ENCODE measurements at regions not wholly inside any gene's neighbourhood (a gene's known extent, or its start where the extent isn't known, plus 50 kb on each side); places are given as distances from the start of the nearest gene placed in this dataset.

- TF ChIP-seq, protein P1, sequence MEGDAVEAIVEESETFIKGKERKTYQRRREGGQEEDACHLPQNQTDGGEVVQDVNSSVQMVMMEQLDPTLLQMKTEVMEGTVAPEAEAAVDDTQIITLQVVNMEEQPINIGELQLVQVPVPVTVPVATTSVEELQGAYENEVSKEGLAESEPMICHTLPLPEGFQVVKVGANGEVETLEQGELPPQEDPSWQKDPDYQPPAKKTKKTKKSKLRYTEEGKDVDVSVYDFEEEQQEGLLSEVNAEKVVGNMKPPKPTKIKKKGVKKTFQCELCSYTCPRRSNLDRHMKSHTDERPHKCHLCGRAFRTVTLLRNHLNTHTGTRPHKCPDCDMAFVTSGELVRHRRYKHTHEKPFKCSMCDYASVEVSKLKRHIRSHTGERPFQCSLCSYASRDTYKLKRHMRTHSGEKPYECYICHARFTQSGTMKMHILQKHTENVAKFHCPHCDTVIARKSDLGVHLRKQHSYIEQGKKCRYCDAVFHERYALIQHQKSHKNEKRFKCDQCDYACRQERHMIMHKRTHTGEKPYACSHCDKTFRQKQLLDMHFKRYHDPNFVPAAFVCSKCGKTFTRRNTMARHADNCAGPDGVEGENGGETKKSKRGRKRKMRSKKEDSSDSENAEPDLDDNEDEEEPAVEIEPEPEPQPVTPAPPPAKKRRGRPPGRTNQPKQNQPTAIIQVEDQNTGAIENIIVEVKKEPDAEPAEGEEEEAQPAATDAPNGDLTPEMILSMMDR (IDR thresholded peaks at IDR 0.05): no peak
- peak; percentile 43 for DNase-seq (ENCODE audit: low spot score)
- H3K27ac ChIP-seq: no peak overlapping the region
- no peak overlapping the region for H3K4me3 ChIP-seq
Observed at GRCh38 chr6:44500074-44500473, 112.6 kb downstream of the CDC5L start.

DNA sequence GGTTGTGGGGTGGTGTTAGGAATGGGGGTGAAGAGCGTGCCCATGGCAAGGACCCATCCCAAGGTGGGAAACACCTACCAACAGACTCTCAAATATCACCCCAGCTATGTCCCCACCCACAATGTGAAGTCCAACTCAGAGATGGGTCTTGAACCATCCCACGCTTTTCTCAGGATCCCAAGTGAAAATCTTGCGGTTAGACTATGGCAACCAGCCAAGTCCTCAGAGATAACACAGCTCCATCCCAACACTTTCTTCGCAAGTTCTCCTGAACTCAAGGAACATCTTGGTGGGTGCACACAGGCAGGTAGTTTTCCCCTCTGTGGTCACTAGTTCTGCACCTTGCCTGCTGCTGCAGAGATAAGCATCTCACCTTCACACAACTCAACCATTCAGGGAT, 116.0 kb downstream of the CDC5L start:
- H3K4me3 ChIP-seq: no peak overlapping the region
- DNase-seq (ENCODE audit: low spot score): no peak
- H3K27ac ChIP-seq: no peak overlapping the region
- TF ChIP-seq, protein P1 (IDR thresholded peaks at IDR 0.05): no peak

GRCh38 chr6:44504301-44504791, 116.8 kb downstream of the CDC5L start:
- H3K4me3 ChIP-seq: no peak overlapping the region
- TF ChIP-seq, protein P1 (IDR thresholded peaks at IDR 0.05): no peak
- H3K27ac ChIP-seq: no peak overlapping the region
- DNase-seq (ENCODE audit: low spot score): no peak

DNA sequence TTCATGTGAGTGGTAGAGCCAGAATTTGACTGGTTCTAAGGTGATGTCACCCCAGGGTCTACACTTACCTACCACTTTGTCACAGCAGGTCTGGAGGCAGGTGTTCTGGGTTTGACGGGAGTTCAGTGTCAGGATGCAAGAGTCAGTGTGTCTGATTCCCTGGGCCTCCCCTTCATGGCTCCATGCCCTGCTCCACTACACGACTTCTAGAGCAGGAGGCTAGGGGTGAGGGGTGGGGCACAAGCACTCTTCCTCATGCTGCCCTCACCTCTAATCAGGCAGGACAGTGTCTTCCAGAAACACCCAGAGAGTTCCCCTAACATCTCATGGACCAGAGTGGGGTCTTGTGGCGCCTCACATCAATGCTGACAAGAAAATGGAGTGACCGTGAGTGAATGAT, 118.2 kb downstream of the CDC5L start:
- TF ChIP-seq, protein P1 (IDR thresholded peaks at IDR 0.05): no peak
- Histone ChIP-seq H3K4me3 (no peak overlapping the region), H3K27ac (no peak overlapping the region)
- no peak for DNase-seq (ENCODE audit: low spot score)

- no peak for DNase-seq (ENCODE audit: low spot score)
- TF ChIP-seq, protein P1 (IDR thresholded peaks at IDR 0.05): no peak
- H3K27ac ChIP-seq: no peak overlapping the region
Observed at GRCh38 chr6:44507014-44507413, 119.5 kb downstream of the CDC5L start.

DNA sequence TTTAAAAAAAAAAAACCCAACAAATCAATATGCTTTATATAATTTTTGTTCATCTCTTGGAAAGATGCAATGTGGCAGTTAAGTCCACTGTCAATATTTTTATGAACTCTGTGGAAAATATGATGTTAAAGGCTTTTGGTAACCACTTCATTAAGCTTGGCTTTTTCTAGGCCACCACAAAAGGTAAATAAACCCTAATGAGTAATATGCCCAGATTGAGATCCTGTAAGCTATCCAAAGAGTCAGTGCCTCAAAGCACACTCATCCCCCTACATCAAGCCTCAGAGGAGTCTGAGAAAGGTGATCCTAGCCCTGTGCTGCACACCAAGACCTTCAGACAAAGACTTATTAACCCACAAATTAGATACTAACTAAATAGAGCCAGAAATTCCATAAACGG, 121.1 kb downstream of the CDC5L start:
- H3K4me3 ChIP-seq: no peak overlapping the region
- TF ChIP-seq, protein P1 (IDR thresholded peaks at IDR 0.05): no peak
- no peak overlapping the region for H3K27ac ChIP-seq
- DNase-seq (ENCODE audit: low spot score): no peak

More at GRCh38 chr6:44507014-44507413, 119.5 kb downstream of the CDC5L start:
- no peak overlapping the region for H3K4me3 ChIP-seq

- Histone ChIP-seq H3K27ac (no peak overlapping the region), H3K4me3 (no peak overlapping the region)
- DNase-seq (ENCODE audit: low spot score): no peak
- TF ChIP-seq, protein P1 (IDR thresholded peaks at IDR 0.05): no peak
Observed at GRCh38 chr6:44511126-44511525, 123.6 kb downstream of the CDC5L start.

Data from coronary artery (tissue), 2 donors.